Effector memory CD4-positive, alpha-beta T cell (primary cell): ENCODE measurements at regions not wholly inside any gene's neighbourhood (a gene's known extent, or its start where the extent isn't known, plus 50 kb on each side); places are given as distances from the start of the nearest gene placed in this dataset.
"Not testable (repeated sequence)": the region's sequence is repeated elsewhere in the genome, so short reads cannot be mapped to it uniquely, and the experiment has no call there.

Experiments
- DNase-seq, 3 donors: peaks; one replicate each; pipeline ENCODE4 v3.0.0-alpha.2; 2020
- H3K27ac ChIP-seq: 2 replicates; pipeline ENCODE4 v1.7.0; 2013; ENCODE audit warnings: mild to moderate bottlenecking, low read length, moderate library complexity; ENCODE audit not compliant: insufficient read depth, poor library complexity, severe bottlenecking
- H3K27me3 ChIP-seq: replicated peaks from 2 replicates; pipeline ENCODE4 v1.7.0; 2013; ENCODE audit warnings: mild to moderate bottlenecking, low read length; ENCODE audit not compliant: insufficient read depth, control insufficient read depth, poor library complexity, severe bottlenecking
- H3K36me3 ChIP-seq: 2 replicates; pipeline ENCODE4 v1.7.0; 2013; ENCODE audit warnings: mild to moderate bottlenecking, low read length, moderate library complexity; ENCODE audit not compliant: control insufficient read depth, insufficient read depth
- H3K4me1 ChIP-seq: 2 replicates; pipeline ENCODE4 v1.7.0; 2013; ENCODE audit warnings: low read length, mild to moderate bottlenecking; ENCODE audit not compliant: control insufficient read depth, insufficient read depth, poor library complexity, severe bottlenecking
- H3K4me3 ChIP-seq: 2 replicates; pipeline ENCODE4 v1.7.0; 2013; ENCODE audit warnings: low read length, low read depth, mild to moderate bottlenecking; ENCODE audit not compliant: insufficient read depth, poor library complexity, severe bottlenecking
- H3K9me3 ChIP-seq: 2 replicates; pipeline ENCODE4 v1.7.0; 2013; ENCODE audit warnings: mild to moderate bottlenecking, low read length, moderate library complexity; ENCODE audit not compliant: control insufficient read depth

DNA sequence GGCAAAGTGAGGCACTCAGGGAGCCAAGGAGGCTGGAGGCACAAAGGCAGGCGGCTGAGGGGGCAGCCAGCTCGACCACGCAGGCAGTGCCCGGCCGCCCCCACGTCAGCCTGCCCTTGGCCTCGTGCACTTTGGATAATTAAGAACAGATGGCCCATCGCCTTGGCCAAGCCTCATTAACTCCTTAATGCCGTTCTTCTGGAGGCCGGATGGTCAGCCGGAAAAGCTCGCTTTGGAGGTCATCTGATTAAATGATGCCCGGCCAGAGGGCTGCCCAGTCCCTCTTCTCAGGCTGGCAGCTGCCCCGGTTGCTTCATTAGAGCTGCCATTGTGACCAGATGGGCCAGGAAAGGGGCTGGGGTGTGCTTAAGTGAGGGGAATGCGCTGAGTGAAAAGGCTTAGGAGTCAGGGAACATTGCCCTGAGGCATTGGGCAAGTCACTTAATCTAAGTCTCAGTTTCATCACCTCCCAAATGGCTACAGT is 364.0 kb downstream of the NPIPA8 start:
- DNase-seq = no peak
- Histone ChIP-seq H3K27ac (no peak overlapping the region), H3K27me3 (no peaks in the 10 kb centered on the region), H3K9me3 (no peaks in the 10 kb centered on the region), H3K4me1 (no peaks in the 10 kb centered on the region), H3K36me3 (no peaks in the 10 kb centered on the region), H3K4me3 (no peak overlapping the region)

DNA sequence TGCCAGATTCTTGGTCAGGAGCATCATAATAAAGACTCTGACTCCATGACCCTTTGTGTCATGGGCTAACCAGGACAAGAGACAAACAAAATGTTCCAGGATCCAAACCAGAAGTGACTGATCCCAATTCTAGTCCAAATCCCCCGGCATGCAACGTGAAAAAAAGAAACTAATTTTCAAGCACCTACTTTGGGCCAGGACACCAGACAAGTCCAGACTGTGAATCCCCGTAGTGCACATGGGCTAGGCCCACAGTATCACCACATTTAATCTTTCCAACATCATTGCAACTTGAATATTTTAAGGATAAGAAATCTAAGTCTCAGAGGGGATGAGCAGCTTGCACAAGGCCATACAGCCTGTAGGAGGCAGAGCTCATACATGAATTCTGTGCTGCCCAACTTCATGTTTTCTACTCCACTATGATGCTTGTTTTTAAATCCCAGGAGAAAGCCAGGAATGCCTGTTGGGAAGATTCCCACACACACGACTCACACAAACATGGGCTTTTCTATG is 365.7 kb downstream of the NPIPA8 start:
- no peak overlapping the region for H3K4me3 ChIP-seq
- H3K36me3 ChIP-seq = no peaks in the 10 kb centered on the region
- H3K27ac ChIP-seq = no peak overlapping the region
- H3K9me3 ChIP-seq = no peaks in the 10 kb centered on the region
- H3K4me1 ChIP-seq = no peaks in the 10 kb centered on the region
- H3K27me3 ChIP-seq = no peaks in the 10 kb centered on the region
- no peak for DNase-seq

DNA sequence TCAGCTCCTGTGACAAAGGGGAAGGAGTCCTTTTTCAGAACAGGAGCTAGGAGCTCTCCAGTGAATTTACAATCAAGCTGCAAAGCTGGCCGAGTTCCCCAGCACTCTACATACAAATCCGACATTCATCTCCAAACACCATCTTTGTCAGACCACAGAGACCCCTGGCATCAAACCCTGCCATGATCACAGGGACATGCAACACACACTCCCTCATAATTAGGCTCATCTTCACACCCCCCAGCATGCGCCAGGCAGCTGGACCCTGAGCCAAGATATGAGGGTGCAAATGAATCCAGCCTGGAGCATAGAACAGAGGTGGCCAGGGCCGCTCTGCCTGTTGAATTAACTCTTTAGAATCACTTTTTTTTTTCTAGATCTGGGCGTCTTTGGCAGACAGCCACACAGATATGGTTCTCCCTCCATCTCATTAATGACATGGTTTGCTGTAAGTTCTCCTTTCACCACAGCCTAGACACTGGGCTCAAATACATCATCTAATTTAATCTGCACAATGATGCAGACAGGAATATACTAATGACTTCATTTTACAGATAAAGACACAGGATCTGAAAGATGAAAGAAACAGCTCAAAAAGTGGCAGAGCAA is 366.3 kb downstream of the NPIPA8 start:
- Histone ChIP-seq H3K4me1 (no peaks in the 10 kb centered on the region), H3K27me3 (no peaks in the 10 kb centered on the region), H3K27ac (no peak overlapping the region), H3K36me3 (no peaks in the 10 kb centered on the region), H3K4me3 (no peak overlapping the region), H3K9me3 (no peaks in the 10 kb centered on the region)
- DNase-seq = no peak

DNA sequence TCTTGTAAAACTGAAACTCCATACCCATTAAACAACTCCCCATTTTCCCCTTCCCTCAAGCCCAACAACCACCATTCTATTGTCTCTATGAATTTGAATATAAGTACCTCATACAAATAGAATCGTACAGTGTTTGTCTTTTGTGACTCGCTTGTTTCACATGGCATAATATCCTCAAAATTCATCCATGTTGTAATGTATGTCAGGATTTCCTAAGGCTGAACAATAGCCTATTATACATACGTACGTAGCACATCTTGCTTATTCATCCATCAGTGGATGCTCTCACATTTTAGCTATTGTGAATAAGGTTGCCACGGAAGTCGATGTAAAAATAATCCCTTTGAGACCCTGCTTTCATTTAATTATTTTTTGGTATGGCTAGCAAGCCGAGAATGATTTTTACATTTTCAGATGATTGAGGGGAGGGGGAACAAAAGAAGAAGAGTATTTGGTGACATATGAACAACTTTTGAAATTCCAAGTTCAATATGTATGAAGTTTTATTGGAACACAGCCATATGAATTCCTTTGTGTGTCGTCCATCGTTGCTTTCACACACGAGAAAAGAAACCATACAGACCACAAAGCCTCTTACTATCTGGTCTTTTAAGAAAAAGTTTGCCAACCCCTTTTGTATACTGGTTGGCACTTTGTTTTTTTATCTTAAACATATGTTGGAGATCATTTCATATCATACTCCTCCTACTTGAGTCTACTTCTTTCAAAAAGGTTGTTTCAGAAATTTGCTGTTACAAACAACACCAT is 371.2 kb downstream of the NPIPA8 start:
- no peaks in the 10 kb centered on the region for H3K27me3 ChIP-seq
- DNase-seq = no peak
- H3K9me3 ChIP-seq = no peaks in the 10 kb centered on the region
- H3K36me3 ChIP-seq = no peaks in the 10 kb centered on the region
- no peak overlapping the region for H3K27ac ChIP-seq
- no peak overlapping the region for H3K4me3 ChIP-seq
- H3K4me1 ChIP-seq = no peaks in the 10 kb centered on the region

DNA sequence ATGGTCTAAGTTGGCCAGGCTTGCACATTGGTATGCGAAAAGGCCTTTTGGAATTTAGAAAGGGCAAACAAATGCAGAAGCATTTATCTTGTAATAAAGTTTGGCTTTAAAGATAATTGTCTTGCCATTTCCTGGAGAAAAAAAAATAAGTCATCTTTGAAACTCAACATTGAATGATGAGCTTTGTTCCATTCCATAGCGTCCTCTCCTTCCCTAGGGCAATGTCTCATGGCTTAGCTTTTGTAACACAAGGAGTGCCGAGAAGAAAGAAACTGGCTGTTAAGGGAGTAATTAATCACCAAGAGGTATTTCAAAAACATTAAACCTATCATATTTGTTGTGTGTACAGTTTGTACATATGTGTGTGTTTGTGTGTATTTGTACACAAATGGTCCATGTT is 372.3 kb downstream of the NPIPA8 start:
- Histone ChIP-seq H3K27ac (no peak overlapping the region), H3K4me1 (no peaks in the 10 kb centered on the region), H3K27me3 (no peaks in the 10 kb centered on the region), H3K4me3 (no peak overlapping the region), H3K36me3 (no peaks in the 10 kb centered on the region), H3K9me3 (no peaks in the 10 kb centered on the region)
- DNase-seq = no peak

DNA sequence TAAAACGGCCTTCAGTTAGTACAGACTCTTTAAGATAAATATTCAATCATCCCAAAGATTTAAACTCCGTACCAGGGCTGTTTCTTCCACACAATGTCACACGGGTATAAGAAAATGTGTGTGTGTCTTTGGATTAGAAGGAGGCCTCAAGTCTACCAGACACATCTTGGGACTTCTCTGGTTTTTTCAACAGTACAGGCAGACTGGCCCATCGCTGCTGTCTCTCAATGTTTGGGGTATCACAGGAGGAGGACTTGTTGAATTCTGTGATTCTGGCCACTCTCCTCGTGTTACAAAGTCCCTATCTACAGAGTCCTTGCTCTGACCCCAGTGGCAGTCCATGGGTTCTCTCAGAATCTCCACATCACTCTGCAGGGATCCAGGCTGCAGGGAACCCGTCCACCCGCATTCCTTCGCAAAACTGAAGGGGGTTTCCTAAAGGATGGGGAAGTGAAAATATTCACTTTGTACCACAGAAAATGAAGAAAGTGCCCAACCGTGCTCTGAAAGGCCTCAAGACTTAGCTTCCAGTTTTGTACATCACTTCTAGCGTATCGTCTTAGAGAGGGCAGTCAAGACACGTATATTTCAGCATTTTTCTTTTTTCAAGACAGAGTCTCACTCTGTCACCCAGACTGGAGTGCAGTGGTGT is 373.2 kb downstream of the NPIPA8 start:
- Histone ChIP-seq H3K4me1 (no peaks in the 10 kb centered on the region), H3K27me3 (no peaks in the 10 kb centered on the region), H3K4me3 (no peak overlapping the region), H3K9me3 (no peaks in the 10 kb centered on the region), H3K27ac (no peak overlapping the region), H3K36me3 (no peaks in the 10 kb centered on the region)
- DNase-seq = no peak

DNA sequence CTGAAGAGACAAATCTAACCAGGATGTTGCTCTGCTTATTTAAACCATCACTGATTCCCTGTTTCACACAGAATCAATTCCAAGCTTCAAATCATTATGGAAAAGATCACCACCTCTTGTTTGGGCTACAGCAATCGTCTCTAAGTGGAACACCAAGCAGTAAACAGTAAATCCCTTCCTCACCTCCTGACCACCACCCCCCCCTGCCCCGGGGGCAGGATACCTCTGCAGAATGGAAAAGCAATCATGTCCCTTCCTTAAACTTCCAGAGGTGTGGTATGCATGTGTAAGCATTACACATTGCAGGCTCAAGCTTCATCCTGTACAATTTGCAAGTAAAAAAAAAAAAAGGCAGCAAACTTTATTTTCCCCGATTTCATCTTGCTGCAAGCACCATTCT is 373.8 kb downstream of the NPIPA8 start:
- Histone ChIP-seq H3K36me3 (no peaks in the 10 kb centered on the region), H3K4me3 (no peak overlapping the region), H3K27ac (no peak overlapping the region), H3K9me3 (no peaks in the 10 kb centered on the region), H3K27me3 (no peaks in the 10 kb centered on the region), H3K4me1 (no peaks in the 10 kb centered on the region)
- no peak for DNase-seq

DNA sequence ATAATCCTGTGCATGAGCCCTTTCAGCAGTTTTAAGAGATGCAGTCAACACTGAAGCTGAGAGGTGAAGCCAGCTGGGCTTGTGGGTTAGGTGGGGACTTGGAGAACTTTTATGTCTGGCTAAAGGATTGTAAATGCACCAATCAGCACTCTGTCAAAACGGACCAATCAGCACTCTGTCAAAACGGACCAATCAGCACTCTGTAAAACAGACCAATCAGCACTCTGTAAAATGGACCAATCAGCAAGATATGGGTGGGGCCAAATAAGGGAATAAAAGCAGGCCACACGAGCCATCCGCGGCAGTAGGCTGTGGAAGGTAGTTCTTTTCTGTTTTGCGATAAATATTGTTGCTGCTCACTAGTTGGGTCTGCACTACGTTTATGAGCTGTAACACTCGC is 374.7 kb downstream of the NPIPA8 start:
- not testable (repeated sequence) for H3K4me1 ChIP-seq, H3K4me3 ChIP-seq

DNA sequence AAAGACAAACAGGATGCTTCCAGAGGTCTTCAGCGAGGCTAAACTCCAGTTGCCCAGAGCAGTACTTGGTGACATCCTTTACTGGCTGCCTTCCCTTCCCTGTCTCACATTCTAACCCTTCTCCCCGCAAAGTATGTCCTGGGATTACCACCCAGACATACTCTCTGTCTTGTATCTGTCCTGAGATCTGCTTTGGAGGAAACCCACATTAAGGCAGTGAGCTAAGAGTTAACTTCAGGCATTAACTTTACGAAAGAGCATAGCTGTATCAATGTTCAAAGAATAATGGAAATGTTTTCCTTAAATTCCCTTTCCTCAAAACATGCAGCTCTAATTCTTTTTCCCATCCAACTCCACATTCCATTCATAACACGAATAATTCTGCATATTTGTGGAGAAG is 385.2 kb downstream of the NPIPA8 start:
- no peaks in the 10 kb centered on the region for H3K4me1 ChIP-seq
- no peak for DNase-seq

More for the DNA sequence above, 374.7 kb downstream of the NPIPA8 start:
- not testable (repeated sequence) for H3K36me3 ChIP-seq, DNase-seq, H3K27ac ChIP-seq, H3K9me3 ChIP-seq, H3K27me3 ChIP-seq

DNA sequence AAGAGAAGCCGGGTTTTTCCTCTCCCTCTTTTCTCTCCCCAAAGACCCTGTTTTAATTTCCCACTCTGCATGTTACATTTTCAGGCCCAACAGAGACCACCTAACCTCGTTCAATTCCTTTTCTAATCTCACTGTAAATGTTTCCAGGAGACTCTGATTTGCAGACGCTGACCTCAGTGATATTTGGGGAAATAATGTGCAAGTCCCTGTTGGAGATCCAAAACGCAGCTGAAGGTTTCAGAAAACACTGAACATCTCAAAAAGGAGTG is 386.6 kb downstream of the NPIPA8 start:
- H3K4me1 ChIP-seq = no peaks in the 10 kb centered on the region
- DNase-seq = no peak
- H3K27ac ChIP-seq = no peak overlapping the region
- no peaks in the 10 kb centered on the region for H3K36me3 ChIP-seq
- H3K4me3 ChIP-seq = no peak overlapping the region
- no peaks in the 10 kb centered on the region for H3K9me3 ChIP-seq
- H3K27me3 ChIP-seq = no peaks in the 10 kb centered on the region

More for the DNA sequence above, 385.2 kb downstream of the NPIPA8 start:
- H3K36me3 ChIP-seq = no peaks in the 10 kb centered on the region
- no peaks in the 10 kb centered on the region for H3K9me3 ChIP-seq
- no peak overlapping the region for H3K4me3 ChIP-seq
- no peaks in the 10 kb centered on the region for H3K27me3 ChIP-seq
- H3K27ac ChIP-seq = no peak overlapping the region
